GM12874 (cell line): ENCODE measurements at regions not wholly inside any gene's neighbourhood (a gene's known extent, or its start where the extent isn't known, plus 50 kb on each side); places are given as distances from the start of the nearest gene placed in this dataset.

Source experiments
- TF ChIP-seq, protein P1 (sequence below): IDR thresholded peaks from 2 replicates; pipeline ENCODE4 v1.5.1; 2011; ENCODE audit warnings: low read depth, mild to moderate bottlenecking, control low read depth, low read length, moderate library complexity; ENCODE audit not compliant: insufficient read depth

DNA sequence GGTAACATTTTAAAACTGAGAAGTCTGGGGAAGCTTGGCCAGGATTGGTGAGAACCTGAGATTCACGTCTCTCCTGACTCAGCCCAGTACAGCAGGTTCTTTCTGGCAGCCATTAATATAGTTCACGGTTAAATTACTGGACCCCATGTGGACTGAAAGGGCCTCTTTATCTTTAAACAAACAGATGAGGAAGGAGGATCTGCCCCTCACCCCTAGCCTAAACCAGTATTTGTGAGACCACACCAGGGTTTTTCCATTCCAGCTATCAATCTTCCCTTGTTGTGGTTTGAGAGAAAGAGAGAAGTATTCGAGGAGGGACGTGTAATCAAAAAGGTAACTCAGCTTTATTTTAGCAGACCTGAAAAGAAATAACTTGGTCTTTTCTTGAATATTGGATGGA lies 137.1 kb downstream of the PROX1 start:
- TF ChIP-seq, protein P1, sequence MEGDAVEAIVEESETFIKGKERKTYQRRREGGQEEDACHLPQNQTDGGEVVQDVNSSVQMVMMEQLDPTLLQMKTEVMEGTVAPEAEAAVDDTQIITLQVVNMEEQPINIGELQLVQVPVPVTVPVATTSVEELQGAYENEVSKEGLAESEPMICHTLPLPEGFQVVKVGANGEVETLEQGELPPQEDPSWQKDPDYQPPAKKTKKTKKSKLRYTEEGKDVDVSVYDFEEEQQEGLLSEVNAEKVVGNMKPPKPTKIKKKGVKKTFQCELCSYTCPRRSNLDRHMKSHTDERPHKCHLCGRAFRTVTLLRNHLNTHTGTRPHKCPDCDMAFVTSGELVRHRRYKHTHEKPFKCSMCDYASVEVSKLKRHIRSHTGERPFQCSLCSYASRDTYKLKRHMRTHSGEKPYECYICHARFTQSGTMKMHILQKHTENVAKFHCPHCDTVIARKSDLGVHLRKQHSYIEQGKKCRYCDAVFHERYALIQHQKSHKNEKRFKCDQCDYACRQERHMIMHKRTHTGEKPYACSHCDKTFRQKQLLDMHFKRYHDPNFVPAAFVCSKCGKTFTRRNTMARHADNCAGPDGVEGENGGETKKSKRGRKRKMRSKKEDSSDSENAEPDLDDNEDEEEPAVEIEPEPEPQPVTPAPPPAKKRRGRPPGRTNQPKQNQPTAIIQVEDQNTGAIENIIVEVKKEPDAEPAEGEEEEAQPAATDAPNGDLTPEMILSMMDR, result no peak

DNA sequence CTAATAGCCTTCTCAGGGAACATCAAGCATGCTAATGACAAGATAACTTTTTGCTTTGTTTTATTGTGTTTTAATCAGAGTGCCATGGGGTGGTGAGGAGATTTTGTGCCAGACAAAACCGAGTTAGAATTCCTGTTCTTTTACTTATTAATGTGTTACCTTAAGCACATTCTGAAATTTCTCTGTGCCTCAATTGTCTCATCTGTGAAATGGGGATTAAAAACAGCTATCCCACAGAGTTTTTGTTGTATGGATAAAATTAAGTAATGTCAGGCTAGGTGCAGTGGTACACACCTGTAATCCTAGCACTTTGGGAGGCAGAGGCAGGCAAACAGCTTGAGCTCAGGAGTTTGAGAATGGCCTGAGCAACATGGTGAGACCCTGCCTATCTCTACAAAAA lies 138.0 kb downstream of the PROX1 start:
- TF ChIP-seq, protein P1, result no peak

DNA sequence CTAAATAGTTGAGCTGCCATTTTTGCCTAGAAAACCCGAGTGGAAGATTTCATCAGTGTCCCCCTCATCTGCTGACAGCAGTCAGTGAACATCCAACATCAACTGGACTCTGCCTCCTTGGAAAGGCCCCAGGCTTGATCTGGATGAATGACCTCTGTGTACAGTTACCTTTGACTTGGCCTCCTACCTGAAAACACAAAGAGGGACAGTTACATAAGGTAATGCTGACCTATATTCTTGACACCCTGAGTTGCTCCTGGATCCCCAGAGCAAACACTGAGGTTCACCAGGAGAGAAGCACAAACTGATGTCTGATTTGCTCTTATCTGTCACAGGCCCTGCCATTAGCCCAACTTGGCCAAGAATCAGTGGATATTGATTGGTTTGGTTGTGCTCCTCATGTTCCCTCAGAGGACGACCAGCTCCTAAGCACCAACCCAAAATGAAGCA lies 138.9 kb downstream of the PROX1 start:
- TF ChIP-seq, protein P1, result no peak

DNA sequence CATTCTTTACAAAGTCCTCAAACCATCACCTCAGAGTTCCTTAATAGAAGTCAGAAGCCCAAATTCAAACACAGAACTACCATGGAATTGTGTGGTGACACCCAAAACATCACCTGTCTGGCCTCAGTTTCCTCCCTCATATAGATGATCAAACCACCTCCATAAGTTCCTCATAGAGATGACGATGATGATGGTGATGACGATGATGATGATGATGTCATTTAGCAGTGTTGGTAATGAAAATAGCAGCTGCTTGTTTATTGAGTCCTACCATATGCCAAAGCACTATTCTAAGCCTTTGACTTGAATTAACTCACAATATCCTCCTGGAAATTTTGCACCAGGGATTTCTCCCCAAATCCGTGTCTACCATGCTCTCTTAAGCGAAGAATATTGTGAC lies 139.9 kb downstream of the PROX1 start:
- TF ChIP-seq, protein P1, result no peak

DNA sequence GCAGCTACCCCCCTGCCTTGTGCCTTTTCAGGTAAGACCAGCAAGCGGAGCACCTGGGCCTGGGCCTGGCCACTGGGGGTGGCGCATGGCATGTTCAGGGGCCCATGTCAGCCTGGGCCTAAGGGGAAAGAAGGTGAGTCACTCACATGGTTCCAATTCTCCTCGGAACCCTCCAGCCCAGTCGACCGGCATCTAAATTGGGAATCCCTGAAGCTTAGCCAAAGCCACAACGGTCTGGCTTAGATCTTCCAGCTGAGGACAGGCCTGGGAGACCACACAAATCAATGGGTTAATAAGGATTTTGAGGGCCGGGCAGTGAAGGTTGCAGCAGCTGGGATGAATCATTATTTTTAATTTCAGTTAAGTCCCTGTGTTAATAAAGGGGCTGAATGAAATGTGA lies 145.1 kb upstream of the SMYD2 start:
- TF ChIP-seq, protein P1, result no peak

DNA sequence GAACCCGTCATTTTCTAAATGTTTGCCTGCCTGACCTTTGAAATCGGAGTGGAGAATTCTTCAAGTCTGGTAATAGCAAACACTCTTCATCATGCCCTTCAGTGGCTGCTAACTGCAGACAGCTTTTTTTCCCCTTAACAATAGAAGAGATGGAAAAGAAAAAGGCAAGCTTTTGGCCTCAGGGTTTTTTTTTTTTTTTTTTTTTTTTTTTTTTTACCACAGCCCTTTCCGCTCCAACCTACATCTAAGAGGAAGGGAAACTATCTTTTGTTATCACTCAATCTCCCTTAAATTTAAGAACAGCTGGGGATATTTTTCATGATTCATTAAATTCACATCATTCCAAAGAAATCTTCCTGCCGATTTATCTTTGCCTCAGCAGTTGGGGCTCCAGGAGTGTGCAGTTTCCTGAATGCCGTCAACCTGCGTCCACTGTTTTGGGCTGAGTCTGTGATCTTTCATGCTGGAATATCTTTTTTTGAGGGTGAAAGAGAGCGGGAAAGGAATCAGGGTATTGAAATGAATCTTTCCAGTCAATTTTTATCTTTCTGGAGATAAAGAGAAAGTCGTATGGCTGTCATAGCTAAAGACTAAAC lies 144.5 kb upstream of the SMYD2 start:
- TF ChIP-seq, protein P1, result no peak

DNA sequence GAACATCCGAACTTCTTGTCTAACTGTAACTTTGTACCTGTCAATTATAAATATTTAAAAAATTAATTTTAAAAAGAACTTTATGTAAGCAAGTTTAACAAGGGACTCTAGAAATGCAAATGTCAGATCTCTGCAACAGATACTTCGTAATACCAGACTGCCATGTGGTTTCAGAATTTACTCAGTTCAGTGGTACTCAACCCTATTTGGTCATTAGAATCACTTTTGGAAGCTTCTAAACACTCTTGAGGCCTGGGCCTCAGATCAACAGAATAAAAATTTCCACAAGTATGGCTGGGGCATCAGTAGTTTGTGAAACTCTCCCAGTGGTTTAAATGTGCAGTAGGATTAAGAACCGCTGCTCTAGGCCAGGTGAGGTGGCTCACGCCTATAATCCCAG lies 139.5 kb upstream of the SMYD2 start:
- TF ChIP-seq, protein P1, result no peak
